Endothelial cell of umbilical vein (primary cell): ENCODE measurements at regions not wholly inside any gene's neighbourhood (a gene's known extent, or its start where the extent isn't known, plus 50 kb on each side); places are given as distances from the start of the nearest gene placed in this dataset.

Source experiments
- BruUV-seq: library from RNA; stranded (reverse); fragments of 400-500 nt; replicated peaks from 2 replicates; lab custom pipeline; 2021; lab: Mats Ljungman, UMichigan
- CTCF ChIA-PET: fragments of 300-600, 350-600 bp; sonication (Branson Sonifier 250); formaldehyde crosslinking; loops from one replicate; lab custom pipeline; 2021; ENCODE audit warnings: antibody characterized with exemption, inconsistent platforms; lab: Charles Lee
- POLR2A ChIA-PET: fragments of 300-600, 350-600 bp; sonication (Branson Sonifier 250); formaldehyde crosslinking; loops from one replicate; lab custom pipeline; 2021; ENCODE audit warnings: antibody characterized with exemption, inconsistent platforms; lab: Charles Lee
- DNase-seq: peaks from one replicate; pipeline ENCODE4 v3.0.0-alpha.2; 2011; ENCODE audit warnings: low read depth, low spot score
- FAIRE-seq: peaks from 2 replicates; lab custom pipeline; 2011; peaks lifted over from hg19 to GRCh38; lab: Jason Lieb, UNC
- H2AFZ ChIP-seq: 2 replicates; pipeline ENCODE4 v1.6.0; 2012; ENCODE audit warnings: low read depth, low read length, control low read depth, inconsistent platforms
- H3K27ac ChIP-seq: 2 replicates; pipeline ENCODE4 v1.5.1; 2011; ENCODE audit warnings: low read depth, mild to moderate bottlenecking, control low read depth, low read length, moderate library complexity; ENCODE audit not compliant: insufficient read depth
- H3K27me3 ChIP-seq, 2 experiments: 2 replicates each; pipeline versions ENCODE4 v1.6.0 to v1.6.1; 2011; ENCODE audit warnings: low read length in 2 of 2, mixed read lengths in 1 of 2; ENCODE audit not compliant: control insufficient read depth in 2 of 2, insufficient read depth in 2 of 2
- H3K36me3 ChIP-seq, 2 experiments: 2 replicates in 1 of 2; 3 replicates in 1 of 2; pipeline ENCODE4 v1.5.1; 2011; ENCODE audit warnings: low read length in 2 of 2, mild to moderate bottlenecking in 1 of 2, moderate library complexity in 1 of 2; ENCODE audit not compliant: control insufficient read depth in 2 of 2, insufficient read depth in 2 of 2; ENCODE audit errors: extremely low read depth in 1 of 2
- H3K4me1 ChIP-seq: 3 replicates; pipeline ENCODE4 v1.5.1; 2011; ENCODE audit warnings: mild to moderate bottlenecking, low read length; ENCODE audit not compliant: control insufficient read depth, insufficient read depth; ENCODE audit errors: extremely low read depth
- H3K4me2 ChIP-seq: 2 replicates; pipeline ENCODE4 v1.6.1; 2011; ENCODE audit warnings: low read length, control low read depth, mixed read lengths; ENCODE audit not compliant: insufficient read depth
- H3K4me3 ChIP-seq, 3 experiments: fragments of 200-600 bp in 1 of 3; sonication (generic), shearing (Covaris generic) in 1 of 3; replicated peaks in 1 of 3; 2 replicates each; pipeline ENCODE4 v1.5.1; 2011 to 2016; ENCODE audit warnings: control low read depth in 3 of 3, low read length in 3 of 3, mild to moderate bottlenecking in 2 of 3, inconsistent platforms in 1 of 3, low read depth in 1 of 3, moderate library complexity in 1 of 3; ENCODE audit not compliant: insufficient read depth in 1 of 3
- H3K79me2 ChIP-seq: 2 replicates; pipeline ENCODE4 v1.6.0; 2012; ENCODE audit warnings: low read length, inconsistent platforms; ENCODE audit not compliant: control insufficient read depth, insufficient read depth
- H3K9ac ChIP-seq: replicated peaks from 2 replicates; pipeline ENCODE3; 2011; ENCODE audit warnings: low read length, control low read depth; ENCODE audit not compliant: insufficient read depth; ENCODE audit errors: extremely low read depth
- H3K9me1 ChIP-seq: replicated peaks from 3 replicates; pipeline ENCODE4 v1.6.0; 2011; ENCODE audit warnings: mild to moderate bottlenecking, low read length; ENCODE audit not compliant: control insufficient read depth, insufficient read depth; ENCODE audit errors: extremely low read depth
- H3K9me3 ChIP-seq: replicated peaks from 2 replicates; pipeline ENCODE4 v1.5.1; 2012; ENCODE audit warnings: low read length, inconsistent platforms; ENCODE audit not compliant: control insufficient read depth, insufficient read depth
- H4K20me1 ChIP-seq: replicated peaks from 2 replicates; pipeline ENCODE3; 2011; ENCODE audit warnings: mild to moderate bottlenecking, low read length; ENCODE audit not compliant: control insufficient read depth, insufficient read depth; ENCODE audit errors: extremely low read depth
- EZH2 ChIP-seq: IDR thresholded peaks from 2 replicates; pipeline ENCODE4 v1.6.1; 2012; ENCODE audit warnings: borderline replicate concordance, low read depth, mild to moderate bottlenecking, moderate library complexity, low read length, inconsistent platforms; ENCODE audit not compliant: severe bottlenecking
- FOS ChIP-seq: IDR thresholded peaks from 2 replicates; pipeline ENCODE4 v1.6.1; 2011; ENCODE audit warnings: mild to moderate bottlenecking, low read length, moderate library complexity, borderline replicate concordance; ENCODE audit not compliant: insufficient read depth
- GATA2 ChIP-seq: IDR thresholded peaks from 2 replicates; pipeline ENCODE4 v1.7.0; 2011; ENCODE audit warnings: low read depth, mild to moderate bottlenecking, moderate library complexity, mixed read lengths, low read length; ENCODE audit not compliant: insufficient read length, insufficient read depth
- JUN ChIP-seq: IDR thresholded peaks from 2 replicates; pipeline ENCODE4 v1.6.1; 2011; ENCODE audit warnings: borderline replicate concordance, low read depth; ENCODE audit not compliant: insufficient read length, insufficient read depth
- MAX ChIP-seq: IDR thresholded peaks from 2 replicates; pipeline ENCODE4 v1.6.1; 2011; ENCODE audit not compliant: insufficient read depth, insufficient read length
- MYC ChIP-seq: IDR thresholded peaks from one replicate; pipeline ENCODE4 v1.6.1; 2011; ENCODE audit warnings: mild to moderate bottlenecking, low read depth, low read length
- POLR2A ChIP-seq: IDR thresholded peaks from 2 replicates; pipeline ENCODE4 v1.6.1; 2012; ENCODE audit warnings: low read depth, mild to moderate bottlenecking, control low read depth, low read length
- POLR2AphosphoS5 ChIP-seq: IDR thresholded peaks from 2 replicates; pipeline ENCODE4 v1.6.1; 2012; ENCODE audit warnings: low read depth, mild to moderate bottlenecking, control low read depth, low read length, moderate library complexity; ENCODE audit not compliant: insufficient read depth
- dilution Hi-C: fragments of 300-500 bp; cut with MboI; formaldehyde crosslinking; loops from one replicate; pipeline ENCODE4 v1.15.0; 2019; ENCODE audit warnings: low sequenced_read_pairs; ENCODE audit not compliant: extremely low pct_ligation_motif_present
- intact Hi-C: fragments of 100-400 bp; cut with micrococcal nuclease; formaldehyde crosslinking; loops from one replicate; pipeline ENCODE4 v1.10.0; 2022
- TF ChIP-seq, protein P1 (sequence below), 2 donors: IDR thresholded peaks; 1 replicate in 1 of 2; 2 replicates in 1 of 2; pipeline ENCODE4 v1.5.1; 2011; ENCODE audit warnings: low read length in 2 of 2, mild to moderate bottlenecking in 2 of 2, moderate library complexity in 2 of 2, control low read depth in 1 of 2, inconsistent platforms in 1 of 2, low read depth in 1 of 2; ENCODE audit not compliant: insufficient read depth in 1 of 2; ENCODE audit errors: extremely low read depth in 1 of 2

DNA sequence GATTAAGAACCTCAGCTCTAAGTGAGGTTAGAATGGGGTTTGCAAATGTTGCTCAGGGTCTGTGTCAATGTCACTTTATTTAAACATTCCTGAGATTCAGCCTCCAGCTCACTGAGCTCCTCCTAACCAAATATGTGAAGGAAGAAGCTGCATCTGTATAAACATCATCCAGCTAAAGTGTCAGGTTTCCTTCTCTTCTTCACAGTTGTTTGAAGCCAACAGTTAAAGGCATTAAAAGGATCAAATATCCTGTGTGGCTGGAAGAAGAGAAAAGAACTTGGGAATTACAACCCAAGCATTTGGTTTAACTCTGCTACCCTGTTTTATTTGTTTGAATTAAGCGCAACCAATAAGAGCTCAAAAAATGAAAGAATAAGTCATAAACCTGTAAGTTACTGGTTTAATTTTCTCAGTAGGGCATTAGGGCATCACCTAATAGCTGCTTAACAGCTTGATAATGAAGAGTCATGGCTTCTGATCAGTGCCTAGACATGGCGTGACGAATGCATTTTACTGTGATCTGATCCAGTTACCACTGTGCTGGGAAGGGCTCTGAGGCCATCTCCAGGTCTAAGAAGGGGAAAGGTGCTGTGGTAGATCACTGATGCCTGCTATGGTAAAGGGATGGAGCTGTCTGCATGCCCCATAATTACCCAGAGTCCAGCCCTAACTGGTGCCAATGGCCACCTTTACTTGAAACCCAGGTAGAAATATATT lies 165.7 kb upstream of the TSC22D2 start:
- ChIA-PET POLR2A (no interaction called here), CTCF (interaction anchor here (0.9 to 2.5 kb wide), 5 partner anchors 9 to 253 kb away, joined by 3 to 10 read pairs (median 5); no protein-coding TSS in a partner anchor)
- H3K27ac ChIP-seq = no peak overlapping the region
- FAIRE-seq (no peak), DNase-seq (no peak)
- no peak overlapping the region for H2AFZ ChIP-seq
- intact Hi-C loops = no loop called here
- H3K4me3 ChIP-seq = no peak overlapping the region
- no peaks in the 10 kb centered on the region for H3K36me3 ChIP-seq
- H3K9me3 ChIP-seq = no peaks in the 10 kb centered on the region
- H3K27me3 ChIP-seq = peaks cover 0 to 2% of the 10 kb centered on the region in 2 experiments
- H3K79me2 ChIP-seq = no peaks in the 10 kb centered on the region
- no peaks in the 10 kb centered on the region for H3K9me1 ChIP-seq
- TF ChIP-seq, protein P1, sequence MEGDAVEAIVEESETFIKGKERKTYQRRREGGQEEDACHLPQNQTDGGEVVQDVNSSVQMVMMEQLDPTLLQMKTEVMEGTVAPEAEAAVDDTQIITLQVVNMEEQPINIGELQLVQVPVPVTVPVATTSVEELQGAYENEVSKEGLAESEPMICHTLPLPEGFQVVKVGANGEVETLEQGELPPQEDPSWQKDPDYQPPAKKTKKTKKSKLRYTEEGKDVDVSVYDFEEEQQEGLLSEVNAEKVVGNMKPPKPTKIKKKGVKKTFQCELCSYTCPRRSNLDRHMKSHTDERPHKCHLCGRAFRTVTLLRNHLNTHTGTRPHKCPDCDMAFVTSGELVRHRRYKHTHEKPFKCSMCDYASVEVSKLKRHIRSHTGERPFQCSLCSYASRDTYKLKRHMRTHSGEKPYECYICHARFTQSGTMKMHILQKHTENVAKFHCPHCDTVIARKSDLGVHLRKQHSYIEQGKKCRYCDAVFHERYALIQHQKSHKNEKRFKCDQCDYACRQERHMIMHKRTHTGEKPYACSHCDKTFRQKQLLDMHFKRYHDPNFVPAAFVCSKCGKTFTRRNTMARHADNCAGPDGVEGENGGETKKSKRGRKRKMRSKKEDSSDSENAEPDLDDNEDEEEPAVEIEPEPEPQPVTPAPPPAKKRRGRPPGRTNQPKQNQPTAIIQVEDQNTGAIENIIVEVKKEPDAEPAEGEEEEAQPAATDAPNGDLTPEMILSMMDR (IDR thresholded peaks at IDR 0.05; ENCODE audit: extremely low read depth in 1 of 2, insufficient read depth in 1 of 2, low read depth in 1 of 2, low read length in 2 of 2) = no peak
- TF ChIP-seq POLR2AphosphoS5 (no peak), EZH2 (no peak), MAX (no peak), GATA2 (no peak), MYC (no peak), FOS (no peak), JUN (no peak), POLR2A (no peak)
- dilution Hi-C loops = loop anchor here (25.0 kb wide), 1 partner anchor 170 kb away; the partner anchor contains the start of gene TSC22D2
- H3K4me2 ChIP-seq = no peak overlapping the region
- H4K20me1 ChIP-seq = no peaks in the 10 kb centered on the region
- no TSS peak for BruUV-seq
- H3K4me1 ChIP-seq = peaks cover 9% of the 10 kb centered on the region
- no peak overlapping the region for H3K9ac ChIP-seq
